ENCODE measurements at regions not wholly inside any gene's neighbourhood (a gene's known extent, or its start where the extent isn't known, plus 50 kb on each side); places are given as distances from the start of the nearest gene placed in this dataset.
A peak's percentile ranks its signal among the peaks of the same experiment; 100 is the strongest.
"Not testable (repeated sequence)": the region's sequence is repeated elsewhere in the genome, so short reads cannot be mapped to it uniquely, and the experiment has no call there.

- no peaks in the 10 kb centered on the region for H3K36me3 ChIP-seq (ENCODE audit: low read depth)
Observed at GRCh38 chr7:23938215-23938614, 228.2 kb downstream of the STK31 start.

GRCh38 chr7:23938937-23939552 is 229.0 kb downstream of the STK31 start:
- no peaks in the 10 kb centered on the region for H3K9me2 ChIP-seq (ENCODE audit: insufficient read depth)

More at GRCh38 chr7:23938215-23938614, 228.2 kb downstream of the STK31 start:
- no peaks in the 10 kb centered on the region for H3K79me2 ChIP-seq (ENCODE audit: insufficient read depth)
- H3K4me2 ChIP-seq (ENCODE audit: unreplicated experiment) = no peak overlapping the region
- WGBS, 2 experiments (ENCODE audit: low coverage in 1 of 2, low lambda C conversion rate in 2 of 2, missing lambda C conversion rate in 2 of 2) = 23 to 24% methylated on average over 1 of the region's 1 CpG
- no peaks in the 10 kb centered on the region for H3F3A ChIP-seq (ENCODE audit: insufficient read depth)
- no peak for DNase-seq
- H3K27me3 ChIP-seq (replicated peaks; ENCODE audit: insufficient read depth) = peaks cover 3% of the 10 kb centered on the region; the same call in 1 of the 2 replicates
- no peaks in the 10 kb centered on the region for H3K4me1 ChIP-seq (ENCODE audit: insufficient read depth)
- in situ Hi-C loops (cut with MboI) = no loop called here
- H3K9ac ChIP-seq = no peak overlapping the region
- no peaks in the 10 kb centered on the region for H3K9me3 ChIP-seq (ENCODE audit: low read depth)
- H3K27ac ChIP-seq = no peak overlapping the region
- H3K4me3 ChIP-seq = no peak overlapping the region
- no peaks in the 10 kb centered on the region for H4K20me1 ChIP-seq (ENCODE audit: insufficient read depth)
- H3K9me2 ChIP-seq (ENCODE audit: insufficient read depth) = no peaks in the 10 kb centered on the region
- TF ChIP-seq EZH2phosphoT487 (IDR thresholded peaks at IDR 0.05; ENCODE audit: insufficient read depth, low read depth) = no peak
- no peak overlapping the region for H2AFZ ChIP-seq

GRCh38 chr7:23939747-23940146 is 229.7 kb downstream of the STK31 start:
- H3K79me2 ChIP-seq (ENCODE audit: insufficient read depth); in situ Hi-C loops (cut with MboI); H3K9ac ChIP-seq; H3K9me3 ChIP-seq (ENCODE audit: low read depth); H3K4me3 ChIP-seq; H3K36me3 ChIP-seq (ENCODE audit: low read depth); H3K27me3 ChIP-seq (replicated peaks; ENCODE audit: insufficient read depth); H3K4me2 ChIP-seq (ENCODE audit: unreplicated experiment); H2AFZ ChIP-seq; H4K20me1 ChIP-seq (ENCODE audit: insufficient read depth); H3K27ac ChIP-seq; DNase-seq; H3K4me1 ChIP-seq (ENCODE audit: insufficient read depth); H3K9me2 ChIP-seq (ENCODE audit: insufficient read depth); H3F3A ChIP-seq (ENCODE audit: insufficient read depth): not testable (repeated sequence)
- WGBS, 2 experiments (ENCODE audit: low coverage in 1 of 2, low lambda C conversion rate in 2 of 2, missing lambda C conversion rate in 2 of 2) = 14 to 18% methylated on average over 2 of the region's 2 CpGs

More at GRCh38 chr7:23938937-23939552, 229.0 kb downstream of the STK31 start:
- TF ChIP-seq EZH2phosphoT487 (IDR thresholded peaks at IDR 0.05; ENCODE audit: insufficient read depth, low read depth) (no peak), EZH2 (IDR thresholded peaks at IDR 0.05; ENCODE audit: insufficient read depth, poor library complexity, severe bottlenecking) (no peak)
- Histone ChIP-seq H3K79me2 (ENCODE audit: insufficient read depth) (no peaks in the 10 kb centered on the region), H3K4me1 (ENCODE audit: insufficient read depth) (no peaks in the 10 kb centered on the region), H3K9ac (no peak overlapping the region), H3F3A (ENCODE audit: insufficient read depth) (no peaks in the 10 kb centered on the region), H3K9me3 (ENCODE audit: low read depth) (no peaks in the 10 kb centered on the region), H3K36me3 (ENCODE audit: low read depth) (no peaks in the 10 kb centered on the region), H2AFZ (no peak overlapping the region), H3K4me3 (no peak overlapping the region), H3K4me2 (ENCODE audit: unreplicated experiment) (no peak overlapping the region), H3K27ac (no peak overlapping the region), H3K27me3 (replicated peaks; ENCODE audit: insufficient read depth) (peaks cover 3% of the 10 kb centered on the region; the same call in 1 of the 2 replicates), H4K20me1 (ENCODE audit: insufficient read depth) (no peaks in the 10 kb centered on the region)
- in situ Hi-C loops (cut with MboI) = no loop called here
- 32 to 35% methylated on average over 4 of the region's 4 CpGs for WGBS, 2 experiments (ENCODE audit: low coverage in 1 of 2, low lambda C conversion rate in 2 of 2, missing lambda C conversion rate in 2 of 2)
- DNase-seq = peak; percentile 45

GRCh38 chr7:23941551-23941950 is 231.5 kb downstream of the STK31 start:
- Histone ChIP-seq H3K4me2 (ENCODE audit: unreplicated experiment) (no peak overlapping the region), H3K36me3 (ENCODE audit: low read depth) (no peaks in the 10 kb centered on the region), H3K9me3 (ENCODE audit: low read depth) (no peaks in the 10 kb centered on the region), H3K79me2 (ENCODE audit: insufficient read depth) (no peaks in the 10 kb centered on the region), H2AFZ (no peak overlapping the region), H3K27me3 (replicated peaks; ENCODE audit: insufficient read depth) (peaks cover 3% of the 10 kb centered on the region; the same call in 1 of the 2 replicates), H3K9me2 (ENCODE audit: insufficient read depth) (no peaks in the 10 kb centered on the region), H3K9ac (no peak overlapping the region), H3F3A (ENCODE audit: insufficient read depth) (no peaks in the 10 kb centered on the region), H3K4me1 (ENCODE audit: insufficient read depth) (no peaks in the 10 kb centered on the region), H4K20me1 (ENCODE audit: insufficient read depth) (no peaks in the 10 kb centered on the region), H3K27ac (no peak overlapping the region), H3K4me3 (no peak overlapping the region)
- in situ Hi-C loops (cut with MboI) = no loop called here
- no peak for TF ChIP-seq EZH2 (IDR thresholded peaks at IDR 0.05; ENCODE audit: insufficient read depth, poor library complexity, severe bottlenecking)
- TF ChIP-seq EZH2phosphoT487 (IDR thresholded peaks at IDR 0.05; ENCODE audit: insufficient read depth, low read depth) = no peak
- 4 to 15% methylated on average over 1 of the region's 1 CpG for WGBS, 2 experiments (ENCODE audit: low coverage in 1 of 2, low lambda C conversion rate in 2 of 2, missing lambda C conversion rate in 2 of 2)
- DNase-seq = no peak

- 49 to 59% methylated on average over 2 of the region's 2 CpGs for WGBS, 2 experiments (ENCODE audit: low coverage in 1 of 2, low lambda C conversion rate in 2 of 2, missing lambda C conversion rate in 2 of 2)
- no peaks in the 10 kb centered on the region for H3K36me3 ChIP-seq (ENCODE audit: low read depth)
- H3K9me2 ChIP-seq (ENCODE audit: insufficient read depth) = no peaks in the 10 kb centered on the region
- H3K9ac ChIP-seq = no peak overlapping the region
- H3K79me2 ChIP-seq (ENCODE audit: insufficient read depth) = no peaks in the 10 kb centered on the region
- TF ChIP-seq EZH2phosphoT487 (IDR thresholded peaks at IDR 0.05; ENCODE audit: insufficient read depth, low read depth) (no peak), EZH2 (IDR thresholded peaks at IDR 0.05; ENCODE audit: insufficient read depth, poor library complexity, severe bottlenecking) (no peak)
- H2AFZ ChIP-seq = no peak overlapping the region
- H4K20me1 ChIP-seq (ENCODE audit: insufficient read depth) = no peaks in the 10 kb centered on the region
- no peak for DNase-seq
- H3K4me2 ChIP-seq (ENCODE audit: unreplicated experiment) = no peak overlapping the region
- no peak overlapping the region for H3K4me3 ChIP-seq
- H3F3A ChIP-seq (ENCODE audit: insufficient read depth) = no peaks in the 10 kb centered on the region
- in situ Hi-C loops (cut with MboI) = no loop called here
- no peaks in the 10 kb centered on the region for H3K9me3 ChIP-seq (ENCODE audit: low read depth)
- H3K4me1 ChIP-seq (ENCODE audit: insufficient read depth) = no peaks in the 10 kb centered on the region
- peaks cover under 1% of the 10 kb centered on the region; the same call in 1 of the 2 replicates for H3K27me3 ChIP-seq (replicated peaks; ENCODE audit: insufficient read depth)
- H3K27ac ChIP-seq = no peak overlapping the region
Observed at GRCh38 chr7:23942032-23942431, 232.0 kb downstream of the STK31 start.
